HepG2 (cell line): ENCODE measurements at regions not wholly inside any gene's neighbourhood (a gene's known extent, or its start where the extent isn't known, plus 50 kb on each side); places are given as distances from the start of the nearest gene placed in this dataset.

Experiments used
- ATAC-seq: fragments of 200-7000 bp; cut with Tn5 transposase; 3 replicates; pipeline ENCODE4 v1.9.1; 2020; ENCODE audit warnings: mild to moderate bottlenecking, moderate library complexity
- BruUV-seq: library from RNA; stranded (reverse); fragments of 400-500 nt; replicated peaks from 2 replicates; lab custom pipeline; 2021; lab: Mats Ljungman, UMichigan
- CTCF ChIA-PET: fragments of 300-600 bp; formaldehyde crosslinking; extraction: SDS; loops from one replicate; lab custom pipeline; 2021; ENCODE audit warnings: low total read pairs, inconsistent platforms, low intra/inter-chr PET ratio; lab: Yijun Ruan, JAX
- POLR2A ChIA-PET: fragments of 350-600 bp; sonication (Branson Sonifier 250); formaldehyde crosslinking; loops from one replicate; lab custom pipeline; 2020; ENCODE audit warnings: antibody characterized with exemption, inconsistent platforms; lab: Yijun Ruan, JAX
- DNase-seq: peaks from one replicate; pipeline ENCODE4 v3.0.0-alpha.2; 2015; ENCODE audit warnings: low spot score
- FAIRE-seq: peaks from 3 replicates; lab custom pipeline; 2011; peaks lifted over from hg19 to GRCh38; lab: Jason Lieb, UNC
- H2AFZ ChIP-seq: one replicate; pipeline ENCODE4 v1.6.1; 2011; ENCODE audit warnings: low read length, inconsistent platforms
- H3K27ac ChIP-seq: fragments of 300-600 bp; 3 replicates; pipeline ENCODE4 v1.8.0; 2011; ENCODE audit warnings: mixed run types, mild to moderate bottlenecking, mixed read lengths, low read length, inconsistent platforms; ENCODE audit not compliant: insufficient read depth; ENCODE audit errors: extremely low read length
- H3K27me3 ChIP-seq, 2 experiments: fragments of 200-600 bp in 1 of 2; 2 replicates in 1 of 2; 3 replicates in 1 of 2; pipeline versions ENCODE4 v1.6.0 to v1.8.0; 2011; ENCODE audit warnings: low read length in 2 of 2, mild to moderate bottlenecking in 2 of 2, moderate library complexity in 2 of 2, inconsistent platforms in 1 of 2; ENCODE audit not compliant: insufficient read depth in 2 of 2, control insufficient read depth in 1 of 2
- H3K36me3 ChIP-seq, 2 experiments: fragments of 200-600 bp in 1 of 2; replicated peaks in 1 of 2; 2 replicates in 1 of 2; 3 replicates in 1 of 2; pipeline versions ENCODE4 v1.5.1 to v1.8.0; 2011; ENCODE audit warnings: low read length in 2 of 2, inconsistent platforms in 1 of 2; ENCODE audit not compliant: insufficient read depth in 2 of 2, control insufficient read depth in 1 of 2
- H3K4me1 ChIP-seq: 2 replicates; pipeline ENCODE4 v1.5.1; 2012; ENCODE audit warnings: low read length, inconsistent platforms; ENCODE audit not compliant: insufficient read depth
- H3K4me2 ChIP-seq: 2 replicates; pipeline ENCODE4 v1.6.0; 2011; ENCODE audit warnings: low read depth, low read length, inconsistent platforms
- H3K4me3 ChIP-seq, 3 experiments: fragments of 200-600 bp in 1 of 3; sonication (generic), shearing (Covaris generic) in 1 of 3; replicated peaks in 1 of 3; 2 replicates each; pipeline ENCODE4 v1.5.1; 2011 to 2016; ENCODE audit warnings: low read length in 3 of 3, inconsistent platforms in 2 of 3, low read depth in 2 of 3, mild to moderate bottlenecking in 2 of 3, control low read depth in 1 of 3, mixed read lengths in 1 of 3; ENCODE audit not compliant: insufficient read depth in 1 of 3
- H3K79me2 ChIP-seq: one replicate; pipeline ENCODE4 v1.6.1; 2011; ENCODE audit warnings: low read length, inconsistent platforms; ENCODE audit not compliant: insufficient read depth
- H3K9ac ChIP-seq: 2 replicates; pipeline ENCODE4 v1.6.0; 2011; ENCODE audit warnings: mild to moderate bottlenecking, low read depth, low read length, inconsistent platforms; ENCODE audit not compliant: insufficient read depth
- H3K9me3 ChIP-seq: 2 replicates; pipeline ENCODE4 v1.5.1; 2012; ENCODE audit warnings: mild to moderate bottlenecking, low read length
- H4K20me1 ChIP-seq: 2 replicates; pipeline ENCODE4 v1.6.0; 2011; ENCODE audit warnings: inconsistent platforms, mild to moderate bottlenecking, low read length, moderate library complexity; ENCODE audit not compliant: insufficient read depth
- BRCA1 ChIP-seq: sonication (generic); formaldehyde crosslinking; IDR thresholded peaks from 2 replicates; pipeline ENCODE4 v1.4.0; 2020; ENCODE audit warnings: missing genetic modification reagents
- CEBPB ChIP-seq: IDR thresholded peaks from 2 replicates; pipeline ENCODE4 v1.6.1; 2011; ENCODE audit warnings: low read depth, low read length, improper control_type of control experiment, borderline replicate concordance
- CENPBD1 ChIP-seq: sonication (generic); formaldehyde crosslinking; IDR thresholded peaks from 2 replicates; pipeline ENCODE4 v1.8.0; 2022; ENCODE audit warnings: missing genetic modification reagents, low read depth, mild to moderate bottlenecking, borderline replicate concordance
- GFI1 ChIP-seq: sonication (generic); formaldehyde crosslinking; IDR thresholded peaks from 2 replicates; pipeline ENCODE4 v1.5.0; 2020; ENCODE audit warnings: missing genetic modification reagents, mild to moderate bottlenecking, borderline replicate concordance
- HNRNPK ChIP-seq: fragments of 200-400 bp; formaldehyde crosslinking; IDR thresholded peaks from 2 replicates; pipeline ENCODE4 v1.6.1; 2018; ENCODE audit warnings: low read length, low read depth, moderate library complexity, mild to moderate bottlenecking; ENCODE audit not compliant: poor library complexity, severe bottlenecking
- STAG1 ChIP-seq: sonication (generic); formaldehyde crosslinking; IDR thresholded peaks from 2 replicates; pipeline ENCODE4 v1.4.0; 2020; ENCODE audit warnings: missing genetic modification reagents
- TEAD3 ChIP-seq: optimal IDR thresholded peaks from 2 replicates; pipeline ENCODE3; 2016; ENCODE audit warnings: borderline replicate concordance
- ZNF367 ChIP-seq: sonication (generic); formaldehyde crosslinking; IDR thresholded peaks from 2 replicates; pipeline ENCODE4 v1.4.0; 2020; ENCODE audit warnings: missing genetic modification reagents, borderline replicate concordance
- ZNF747 ChIP-seq: sonication (generic); formaldehyde crosslinking; IDR thresholded peaks from 2 replicates; pipeline ENCODE4 v1.8.1; 2023; ENCODE audit warnings: missing genetic modification reagents, mild to moderate bottlenecking, borderline replicate concordance
- ZNF878 ChIP-seq: sonication (generic); formaldehyde crosslinking; IDR thresholded peaks from 2 replicates; pipeline ENCODE4 v1.8.1; 2023; ENCODE audit warnings: mild to moderate bottlenecking, missing genetic modification reagents, moderate library complexity
- WGBS: methylation state at CpG from one replicate; pipeline ENCODE4 v1.1.6; 2017; ENCODE audit warnings: low lambda C conversion rate; 5-methylcytosine and 5-hydroxymethylcytosine counted together
- in situ Hi-C: cut with HindIII; loops from 2 replicates; pipeline ENCODE4 v1.10.0; 2017; ENCODE audit warnings: low pct_unique_long_range_greater_than_20kb; ENCODE audit not compliant: extremely low pct_ligation_motif_present
- intact Hi-C: fragments of 100-400 bp; cut with micrococcal nuclease; formaldehyde crosslinking; loops from one replicate; pipeline ENCODE4 v1.10.0; 2022; ENCODE audit not compliant: unreplicated experiment
- TF ChIP-seq, protein P1 (sequence below): sonication (generic); formaldehyde crosslinking; IDR thresholded peaks from 2 replicates; pipeline ENCODE4 v1.8.1; 2023; ENCODE audit warnings: mild to moderate bottlenecking, missing genetic modification reagents, borderline replicate concordance

- H3K4me1 ChIP-seq = no peaks in the 10 kb centered on the region
- ATAC-seq = no peak
- TF ChIP-seq, protein P1, sequence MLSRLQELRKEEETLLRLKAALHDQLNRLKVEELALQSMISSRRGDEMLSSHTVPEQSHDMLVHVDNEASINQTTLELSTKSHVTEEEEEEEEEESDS (CRISPR knock-in tag) = no peak
- no peak for TF ChIP-seq CENPBD1 (CRISPR knock-in tag)
- TF ChIP-seq ZNF367 (CRISPR knock-in tag) = no peak
- no peak for TF ChIP-seq STAG1 (CRISPR knock-in tag)
- TF ChIP-seq BRCA1 (CRISPR knock-in tag) = no peak
- TF ChIP-seq CEBPB = no peak
- TF ChIP-seq ZNF747 (CRISPR knock-in tag) = no peak
- no peak for TF ChIP-seq ZNF878 (CRISPR knock-in tag)
- TF ChIP-seq HNRNPK = no peak
- TF ChIP-seq TEAD3 (CRISPR knock-in tag) = no peak
- no peak for TF ChIP-seq GFI1 (CRISPR knock-in tag)
- BruUV-seq = no TSS peak
- H2AFZ ChIP-seq = no peak overlapping the region
- 38% methylated on average over 2 of the region's 2 CpGs for WGBS
- DNase-seq = no peak
- CTCF ChIA-PET = no interaction called here
- no peaks in the 10 kb centered on the region for H3K79me2 ChIP-seq
- H3K27me3 ChIP-seq = no peaks in the 10 kb centered on the region
- no peaks in the 10 kb centered on the region for H3K36me3 ChIP-seq
- no peak overlapping the region for H3K27ac ChIP-seq
- intact Hi-C loops = no loop called here
- H3K4me3 ChIP-seq = no peak overlapping the region
- no peaks in the 10 kb centered on the region for H3K9me3 ChIP-seq
- POLR2A ChIA-PET = no interaction called here
- no peaks in the 10 kb centered on the region for H4K20me1 ChIP-seq
- no peak overlapping the region for H3K9ac ChIP-seq
- H3K4me2 ChIP-seq = no peak overlapping the region
- in situ Hi-C loops = no loop called here
- no peak for FAIRE-seq
These were observed 199.4 kb upstream of the PTGFR start for GRCh38 chr1:78291418-78291817.
